GM21529 (cell line): ENCODE measurements at regions not wholly inside any gene's neighbourhood (a gene's known extent, or its start where the extent isn't known, plus 50 kb on each side); places are given as distances from the start of the nearest gene placed in this dataset.
"Not testable (repeated sequence)": the region's sequence is repeated elsewhere in the genome, so short reads cannot be mapped to it uniquely, and the experiment has no call there.

ENCODE experiments used
- ATAC-seq: cut with Tn5 transposase; IDR thresholded peaks from one replicate; pipeline ENCODE4 v1.9.1; 2021; ENCODE audit not compliant: unreplicated experiment

- ATAC-seq = no peak
Measured at GRCh38 chr5:167071981-167072610, 1219.3 kb upstream of the WWC1 start.

- no peak for ATAC-seq
Measured at GRCh38 chr5:167081561-167081960, 1209.9 kb upstream of the WWC1 start.

GRCh38 chr5:167096816-167097215 lies 1194.6 kb upstream of the WWC1 start:
- no peak for ATAC-seq

GRCh38 chr5:167104351-167104750 lies 1187.1 kb upstream of the WWC1 start:
- ATAC-seq = no peak

GRCh38 chr5:167105941-167106340 lies 1185.5 kb upstream of the WWC1 start:
- no peak for ATAC-seq

- ATAC-seq = no peak
Measured at GRCh38 chr5:167107684-167108083, 1183.8 kb upstream of the WWC1 start.

- ATAC-seq = not testable (repeated sequence)
Measured at GRCh38 chr5:167108266-167108665, 1183.2 kb upstream of the WWC1 start.

GRCh38 chr5:167112556-167112955 lies 1178.9 kb upstream of the WWC1 start:
- no peak for ATAC-seq

- no peak for ATAC-seq
Measured at GRCh38 chr5:167122267-167122666, 1169.2 kb upstream of the WWC1 start.

- no peak for ATAC-seq
Measured at GRCh38 chr5:167123126-167123525, 1168.3 kb upstream of the WWC1 start.

GRCh38 chr5:167128581-167128980 lies 1162.9 kb upstream of the WWC1 start:
- ATAC-seq = no peak

- ATAC-seq = no peak
Measured at GRCh38 chr5:167140548-167141291, 1150.7 kb upstream of the WWC1 start.

- ATAC-seq = no peak
Measured at GRCh38 chr5:167143716-167144115, 1147.7 kb upstream of the WWC1 start.

- no peak for ATAC-seq
Measured at GRCh38 chr5:167145841-167146240, 1145.6 kb upstream of the WWC1 start.

GRCh38 chr5:167147879-167148278 lies 1143.6 kb upstream of the WWC1 start:
- ATAC-seq = no peak

- no peak for ATAC-seq
Measured at GRCh38 chr5:167150661-167151060, 1140.8 kb upstream of the WWC1 start.

- ATAC-seq = no peak
Measured at GRCh38 chr5:167152561-167152960, 1138.9 kb upstream of the WWC1 start.

- no peak for ATAC-seq
Measured at GRCh38 chr5:167155387-167156005, 1135.9 kb upstream of the WWC1 start.

- no peak for ATAC-seq
Measured at GRCh38 chr5:167156446-167156845, 1135.0 kb upstream of the WWC1 start.

GRCh38 chr5:167158588-167158987 lies 1132.9 kb upstream of the WWC1 start:
- ATAC-seq = no peak

- ATAC-seq = no peak
Measured at GRCh38 chr5:167160388-167160787, 1131.1 kb upstream of the WWC1 start.

GRCh38 chr5:167166696-167167095 lies 1124.7 kb upstream of the WWC1 start:
- ATAC-seq = no peak
